HG03139 (cell line): ENCODE measurements at regions not wholly inside any gene's neighbourhood (a gene's known extent, or its start where the extent isn't known, plus 50 kb on each side); places are given as distances from the start of the nearest gene placed in this dataset.
A peak's percentile ranks its signal among the peaks of the same experiment; 100 is the strongest.
"Not testable (repeated sequence)": the region's sequence is repeated elsewhere in the genome, so short reads cannot be mapped to it uniquely, and the experiment has no call there.

ENCODE experiments used
- ATAC-seq: cut with Tn5 transposase; IDR thresholded peaks from one replicate; pipeline ENCODE4 v1.9.1; 2021; ENCODE audit not compliant: unreplicated experiment

DNA sequence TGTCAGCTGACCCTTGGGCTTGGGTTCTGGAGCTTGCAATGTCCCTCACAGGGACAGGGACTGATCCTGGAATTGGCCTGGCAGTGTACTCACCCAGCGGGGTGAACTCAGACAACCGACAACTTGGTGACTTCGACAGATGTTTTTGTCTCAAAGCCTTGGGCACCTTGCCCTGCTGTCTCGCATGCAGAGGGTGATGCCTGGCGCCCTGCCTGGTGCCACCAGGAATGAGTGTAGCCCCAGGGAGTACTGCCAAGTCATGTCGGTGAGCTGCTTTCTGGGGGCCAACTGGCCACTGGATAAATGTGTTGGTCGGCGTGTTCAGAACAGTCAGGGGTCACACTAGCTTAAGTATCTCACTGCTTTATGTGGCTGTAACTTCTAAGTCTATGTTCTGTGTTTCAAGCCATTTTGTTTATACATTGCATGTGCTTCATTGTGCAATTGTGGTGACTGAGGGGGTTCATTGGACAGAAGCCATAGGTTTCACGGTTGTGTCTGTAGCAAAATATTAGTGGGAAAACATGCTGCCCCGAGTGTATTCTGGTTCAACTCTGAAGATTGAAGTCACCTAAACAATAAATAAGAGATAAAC, 96.3 kb upstream of the TNFSF11 start:
- no peak for ATAC-seq

DNA sequence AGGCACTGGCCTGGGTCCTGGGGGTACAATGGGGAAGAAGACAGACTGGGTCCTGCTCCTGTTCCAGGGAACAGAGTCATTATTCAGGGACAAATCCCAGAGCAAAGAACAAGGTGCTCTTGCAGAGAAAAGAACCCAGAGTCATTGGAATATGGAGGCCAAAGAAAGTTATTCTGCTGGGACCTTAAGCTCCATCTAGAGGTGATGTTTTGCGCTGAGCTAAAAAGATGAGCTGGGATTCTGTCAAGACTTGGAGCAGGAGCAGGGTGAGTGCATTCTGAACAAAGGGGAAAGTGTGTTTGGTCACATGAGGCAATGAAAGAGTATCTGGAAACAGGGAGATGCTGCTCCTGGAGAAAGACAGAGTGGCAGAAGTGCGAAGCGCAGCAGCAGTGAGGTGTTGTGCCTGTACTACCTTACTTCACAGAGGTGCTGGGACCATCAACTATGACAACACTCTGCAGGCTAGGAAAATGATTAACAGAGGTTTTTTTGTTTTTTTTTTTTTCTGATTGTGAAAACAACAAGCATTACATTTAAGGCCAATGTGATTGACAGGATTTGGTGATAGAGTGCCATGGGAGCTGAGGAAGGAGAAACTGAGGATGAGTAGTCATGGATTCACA, 95.3 kb upstream of the TNFSF11 start:
- ATAC-seq: no peak

GRCh38 chr13:42484386-42484785, 89.6 kb upstream of the TNFSF11 start:
- no peak for ATAC-seq

- no peak for ATAC-seq
These were observed 88.7 kb upstream of the TNFSF11 start for GRCh38 chr13:42485272-42485671.

DNA sequence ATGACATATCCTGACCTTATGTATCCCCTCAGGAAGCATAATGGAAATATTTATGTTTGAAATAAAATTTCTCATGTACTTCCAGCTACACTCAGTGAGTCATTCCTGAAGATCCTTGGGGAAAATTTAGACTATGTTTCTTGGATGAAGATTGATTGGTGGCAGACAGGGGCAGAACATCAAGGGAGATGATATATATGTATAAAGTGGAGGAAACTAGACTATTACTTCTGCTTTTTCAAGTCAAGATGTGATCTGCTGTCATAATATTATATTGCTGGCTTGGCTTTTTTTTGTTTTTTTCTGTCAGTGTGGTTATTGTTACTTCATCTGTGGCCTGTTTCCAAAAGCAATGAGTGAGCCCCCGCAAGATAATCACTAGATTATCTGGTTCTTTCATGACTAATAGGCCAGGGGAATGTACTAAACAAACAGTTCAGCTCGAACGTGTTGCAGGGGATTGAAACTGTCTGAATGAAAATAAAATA, 87.2 kb upstream of the TNFSF11 start:
- no peak for ATAC-seq

GRCh38 chr13:42487221-42487620, 86.7 kb upstream of the TNFSF11 start:
- ATAC-seq: no peak

GRCh38 chr13:42490676-42491075, 83.3 kb upstream of the TNFSF11 start:
- no peak for ATAC-seq

- no peak for ATAC-seq
These were observed 81.5 kb upstream of the TNFSF11 start for GRCh38 chr13:42492372-42492920.

DNA sequence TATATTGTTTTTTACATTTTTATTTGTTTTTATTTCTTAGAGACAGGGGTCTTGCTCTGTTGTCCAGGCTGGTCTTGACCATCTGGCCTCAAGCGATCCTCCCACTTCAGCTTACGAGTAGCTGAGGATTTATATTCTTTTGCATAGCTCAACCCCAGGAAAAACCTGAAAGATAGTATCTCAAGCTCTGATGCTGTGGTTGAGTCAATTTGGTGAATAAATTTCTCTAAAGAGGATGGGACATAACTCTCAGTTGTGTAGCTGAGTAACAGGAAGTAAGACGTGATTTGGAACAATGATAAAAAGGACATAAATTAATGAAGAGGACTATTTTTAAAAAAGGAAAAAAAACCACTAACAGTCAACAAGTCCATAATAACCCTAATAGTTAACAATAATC, 79.8 kb upstream of the TNFSF11 start:
- no peak for ATAC-seq

DNA sequence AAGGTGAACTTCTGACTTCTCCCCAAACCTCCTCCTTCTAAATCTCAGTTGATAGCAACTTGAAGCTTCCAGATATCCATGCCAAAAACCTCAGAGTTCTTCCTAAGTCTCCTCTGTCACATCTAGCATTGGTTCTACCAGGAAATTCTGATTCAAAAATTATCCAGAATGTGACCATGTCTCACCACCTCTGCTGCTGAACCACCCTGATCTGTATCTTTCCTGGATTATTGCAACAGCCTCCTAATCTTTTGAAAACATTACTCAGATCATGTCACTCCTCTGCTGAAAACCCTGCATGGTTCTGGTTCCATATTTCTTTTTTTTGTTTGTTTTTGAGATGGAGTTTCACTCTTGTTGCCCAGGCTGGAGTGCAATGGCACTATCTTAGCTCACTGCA, 78.7 kb upstream of the TNFSF11 start:
- ATAC-seq: no peak

DNA sequence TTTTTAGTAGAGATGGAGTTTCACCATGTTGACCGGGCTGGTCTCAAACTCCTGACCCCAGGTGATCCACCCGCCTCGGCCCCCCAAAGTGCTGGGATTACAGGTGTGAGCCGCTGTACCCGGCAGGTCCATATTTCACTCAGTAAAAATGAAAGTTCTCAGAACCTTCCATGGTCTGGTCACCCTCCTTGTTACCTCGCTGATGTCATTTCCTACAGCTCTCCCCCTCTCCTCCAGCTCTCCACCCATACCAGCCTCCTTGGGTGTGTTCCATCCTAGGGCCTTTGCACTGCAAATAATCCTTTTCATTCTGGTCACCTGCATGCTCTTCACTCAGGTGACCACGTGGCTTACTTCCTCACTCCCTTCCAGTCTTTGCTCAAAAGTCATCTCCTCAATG, 78.2 kb upstream of the TNFSF11 start:
- no peak for ATAC-seq

DNA sequence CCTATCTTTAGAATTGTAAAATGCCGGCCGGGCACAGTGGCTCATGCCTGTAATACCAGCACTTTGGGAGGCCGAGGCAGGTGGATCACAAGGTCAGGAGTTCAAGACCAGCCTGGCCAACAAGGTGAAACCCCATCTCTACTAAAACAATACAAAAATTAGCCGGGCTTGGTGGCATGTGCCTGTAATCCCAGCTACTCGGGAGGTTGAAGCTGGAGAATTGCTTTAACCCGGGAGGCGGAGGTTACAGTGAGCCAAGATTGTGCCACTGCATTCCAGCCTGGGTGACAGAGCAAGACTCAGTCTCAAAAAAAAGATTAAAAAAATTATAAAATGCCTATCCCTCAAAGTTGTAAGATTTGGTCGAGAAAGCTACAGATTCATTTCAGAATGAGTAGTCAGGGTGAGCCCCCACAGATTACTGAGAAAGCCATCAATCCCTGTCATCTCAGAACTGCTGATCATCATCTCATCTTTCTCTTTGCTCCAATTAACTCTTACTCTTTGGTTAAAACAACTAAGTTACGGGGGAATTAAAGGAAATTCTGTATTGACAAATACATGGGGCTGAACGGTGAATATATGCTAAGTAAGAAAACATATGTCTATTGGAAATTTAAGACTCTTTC, 76.9 kb upstream of the TNFSF11 start:
- ATAC-seq: not testable (repeated sequence)

- peak; percentile 81 for ATAC-seq
These were observed 76.2 kb upstream of the TNFSF11 start for GRCh38 chr13:42497798-42498197.

DNA sequence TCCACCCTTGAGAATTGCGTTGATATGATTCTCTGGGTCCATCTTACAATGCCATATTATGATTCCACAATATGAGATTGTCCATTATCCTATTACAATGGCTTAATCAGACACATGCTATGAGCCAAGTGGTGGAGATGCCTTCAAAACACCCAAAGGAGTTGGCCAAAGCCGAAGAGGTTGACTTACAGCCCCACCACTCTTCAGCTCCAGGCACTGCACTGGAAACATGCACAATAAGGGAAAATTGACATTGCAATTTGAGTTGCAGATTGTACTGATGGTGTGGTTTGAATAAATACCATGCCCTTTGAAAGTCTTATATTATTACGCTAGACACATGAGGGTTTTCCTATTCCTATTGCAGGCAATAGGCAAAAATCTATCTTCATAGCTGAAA, 75.4 kb upstream of the TNFSF11 start:
- no peak for ATAC-seq
